Activated CD4-positive, alpha-beta T cell treated with anti-CD3 and anti-CD28 coated beads, Interleukin-2, amount 50 U/mL, for 16 hours (primary cell): ENCODE measurements at regions not wholly inside any gene's neighbourhood (a gene's known extent, or its start where the extent isn't known, plus 50 kb on each side); places are given as distances from the start of the nearest gene placed in this dataset.
"Not testable (repeated sequence)": the region's sequence is repeated elsewhere in the genome, so short reads cannot be mapped to it uniquely, and the experiment has no call there.

Experiments
- DNase-seq: peaks from one replicate; pipeline ENCODE4 v3.0.0-alpha.2; 2020

DNA sequence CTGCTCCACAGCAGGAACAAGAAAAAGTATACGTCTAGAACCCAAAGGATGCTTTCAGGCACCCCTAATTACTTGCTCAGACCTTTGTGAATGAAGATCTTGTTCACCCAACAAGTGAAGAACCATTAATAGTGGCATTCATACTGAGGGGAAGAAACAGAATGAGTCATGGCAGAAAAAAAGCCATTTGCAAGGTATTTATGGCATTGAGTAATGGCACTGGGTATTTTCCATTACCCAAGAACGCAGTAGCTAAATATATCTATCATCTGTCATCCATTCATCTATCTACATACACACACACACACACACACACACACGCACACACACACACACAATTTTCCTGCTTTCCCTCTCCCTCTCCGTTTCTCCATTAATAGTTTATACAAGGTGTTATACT is 56.4 kb upstream of the XIRP2 start:
- DNase-seq, result no peak

DNA sequence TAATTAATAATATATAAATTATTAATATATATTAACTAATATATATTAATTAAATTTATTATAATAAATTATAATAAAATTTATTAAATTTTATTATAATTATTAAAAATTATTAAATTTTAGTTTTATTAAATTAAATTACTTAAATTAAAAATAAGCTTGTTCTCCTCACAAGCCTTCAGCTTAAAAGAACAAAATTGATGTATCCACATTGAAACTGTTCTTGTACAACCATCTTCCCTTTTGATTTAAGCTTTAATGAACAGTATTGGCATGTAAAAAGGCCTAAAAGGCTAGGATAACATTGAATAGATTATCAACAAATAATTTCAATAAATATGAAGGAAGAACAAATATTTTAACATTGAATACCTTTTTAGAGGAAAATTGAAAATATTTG is 62.4 kb upstream of the XIRP2 start:
- DNase-seq, result no peak

DNA sequence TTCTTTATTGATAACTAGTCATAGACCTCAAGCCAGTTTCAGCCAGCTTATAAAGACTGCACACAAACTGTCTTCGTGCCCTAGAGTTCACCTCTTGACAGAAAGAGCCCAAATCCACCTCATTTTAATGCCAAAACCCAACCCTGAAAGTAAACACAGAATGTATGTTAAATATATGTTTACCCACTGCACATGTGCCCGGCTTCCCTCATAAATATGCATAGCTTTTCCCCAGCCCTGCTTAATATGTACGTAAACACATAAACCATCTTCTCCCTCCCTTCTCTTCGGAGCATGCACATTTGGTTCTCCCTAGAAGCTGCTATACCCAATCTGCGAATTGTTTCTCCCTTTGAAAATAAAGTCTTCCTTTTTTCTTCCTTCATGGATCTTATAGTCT is 73.9 kb upstream of the XIRP2 start:
- no peak for DNase-seq

DNA sequence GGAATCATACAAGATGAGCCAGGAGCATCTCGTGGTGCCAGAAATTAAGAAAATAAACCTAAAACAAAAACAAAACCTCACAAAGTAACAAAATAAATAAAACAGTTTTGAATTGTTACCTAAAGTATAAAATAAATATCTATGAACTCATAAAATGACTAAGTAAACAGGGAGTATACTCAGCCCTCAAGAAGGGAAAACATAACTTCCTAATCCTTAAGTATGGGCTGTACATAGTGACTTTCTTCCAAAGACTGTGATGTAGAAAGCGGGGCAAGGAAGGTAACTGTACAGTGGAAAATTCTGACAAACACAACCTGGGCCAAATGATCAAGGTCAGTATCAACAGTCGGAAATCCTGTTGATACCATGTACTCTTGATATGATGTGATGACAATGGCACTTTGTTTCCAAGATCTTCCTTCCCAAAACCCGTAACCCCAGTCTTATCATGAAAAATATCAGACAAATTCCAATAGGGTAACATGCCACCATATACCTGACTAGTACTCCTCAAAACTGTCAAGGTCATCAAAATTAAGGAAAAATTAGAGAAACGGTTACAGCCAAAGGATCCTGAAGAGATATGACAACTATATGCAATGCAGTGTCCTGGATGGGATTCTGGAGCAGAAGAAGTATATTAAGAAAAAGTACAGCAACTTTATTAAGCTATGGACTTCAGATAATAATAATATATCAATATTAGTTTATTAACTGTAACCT is 76.0 kb upstream of the XIRP2 start:
- no peak for DNase-seq

DNA sequence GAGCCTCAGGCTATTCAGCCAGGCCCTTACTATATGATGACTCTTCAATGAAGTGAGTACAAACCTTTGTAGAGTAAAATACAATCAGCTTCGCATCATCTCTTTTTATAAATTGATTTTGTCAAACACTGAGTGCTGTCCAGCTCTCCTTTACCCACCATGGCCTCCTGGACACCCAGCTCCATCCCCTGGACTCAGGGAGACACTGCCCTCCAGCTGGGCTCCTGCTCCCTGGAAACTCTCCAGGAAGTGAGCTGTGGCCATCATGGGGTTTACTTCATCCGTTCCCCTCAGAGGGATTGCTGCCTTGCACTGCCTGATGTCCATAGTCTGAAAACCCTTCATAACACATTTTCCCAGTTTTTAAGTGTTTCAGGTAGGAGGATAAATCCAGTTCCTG is 82.5 kb upstream of the XIRP2 start:
- DNase-seq, result no peak

DNA sequence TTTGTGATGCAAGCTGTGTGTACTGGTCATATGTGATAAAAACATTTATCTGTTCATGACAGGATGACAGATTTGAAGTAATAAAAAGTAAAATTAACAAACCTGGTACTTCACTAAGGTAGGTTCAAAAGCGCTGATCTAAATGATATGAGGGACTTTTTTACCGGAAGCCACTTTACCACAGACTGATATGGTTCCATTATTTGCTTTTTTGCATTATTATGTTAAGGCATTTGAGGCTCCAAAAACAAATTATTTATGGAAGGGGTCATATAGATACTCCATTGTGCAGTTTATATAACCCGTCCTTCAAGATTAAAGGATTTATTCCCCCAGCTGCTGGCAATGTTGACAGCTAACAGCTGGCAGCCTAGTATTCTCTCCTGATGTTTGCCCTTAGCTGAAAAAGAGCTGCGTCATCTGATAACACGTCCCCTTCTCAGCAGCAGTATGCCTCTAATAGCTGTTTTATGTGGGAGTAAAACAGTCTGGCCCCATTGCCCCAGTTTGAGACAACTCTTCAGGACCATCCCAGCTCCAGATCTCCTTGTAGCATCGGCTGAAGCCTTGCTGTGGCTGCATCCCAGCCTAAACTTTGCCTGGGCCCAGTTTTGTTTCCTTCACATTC is 84.8 kb upstream of the XIRP2 start:
- DNase-seq, result no peak

DNA sequence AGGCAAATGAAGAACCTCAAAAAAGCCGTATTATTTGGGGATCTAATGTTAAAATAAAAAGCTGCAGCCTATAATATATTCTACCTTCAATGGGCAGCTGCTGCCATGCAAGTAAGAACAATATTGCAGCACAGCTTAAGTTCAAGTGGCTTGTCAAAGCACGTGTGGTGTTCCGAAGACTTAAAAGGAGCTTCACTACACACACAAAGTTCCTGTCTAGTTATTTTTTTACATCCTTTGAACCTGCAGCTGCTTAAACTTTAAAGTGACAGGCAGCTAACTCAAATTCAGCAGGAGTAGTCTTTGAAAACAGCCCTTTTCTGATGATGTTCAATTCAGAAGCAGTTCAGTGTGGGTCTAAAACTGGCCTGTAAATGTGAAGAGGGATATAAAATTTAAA is 85.8 kb upstream of the XIRP2 start:
- no peak for DNase-seq

DNA sequence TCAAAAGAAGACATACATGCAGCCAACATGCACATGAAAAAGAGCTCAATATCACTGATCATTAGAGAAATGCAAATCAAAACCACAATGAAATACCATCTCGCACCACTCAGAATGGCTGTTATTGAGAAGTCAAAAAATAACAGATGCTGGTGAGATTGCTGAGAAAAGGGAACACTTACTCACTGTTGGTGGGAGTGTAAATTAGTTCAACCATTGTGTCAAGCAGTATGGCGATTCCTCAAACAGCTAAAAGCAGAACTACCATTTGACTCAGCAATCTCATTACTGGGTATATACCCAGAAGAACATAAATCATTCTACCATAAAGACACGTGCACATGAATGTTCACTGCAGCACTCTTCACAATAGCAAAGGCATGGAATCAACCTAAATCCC is 95.5 kb upstream of the XIRP2 start:
- peak; percentile 9 for DNase-seq

DNA sequence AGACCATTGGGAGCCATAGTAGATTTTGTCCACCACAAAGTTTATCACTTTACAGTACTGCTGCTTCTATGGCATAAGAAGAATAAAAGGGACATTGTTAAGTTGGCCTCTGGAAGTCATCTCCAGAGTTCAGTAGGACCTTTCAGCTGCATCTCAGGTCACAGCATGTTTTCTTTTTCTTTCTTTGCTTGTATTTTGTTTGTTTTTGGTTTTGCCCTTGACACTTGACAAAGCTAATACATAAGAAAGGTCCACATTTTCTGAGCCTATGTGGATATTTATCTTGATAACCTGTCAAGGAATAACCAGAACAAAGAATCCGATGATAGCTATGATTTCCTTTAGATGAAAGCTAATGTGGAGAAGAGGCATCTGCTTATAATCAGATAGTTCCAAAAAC is 101.6 kb upstream of the XIRP2 start:
- no peak for DNase-seq

DNA sequence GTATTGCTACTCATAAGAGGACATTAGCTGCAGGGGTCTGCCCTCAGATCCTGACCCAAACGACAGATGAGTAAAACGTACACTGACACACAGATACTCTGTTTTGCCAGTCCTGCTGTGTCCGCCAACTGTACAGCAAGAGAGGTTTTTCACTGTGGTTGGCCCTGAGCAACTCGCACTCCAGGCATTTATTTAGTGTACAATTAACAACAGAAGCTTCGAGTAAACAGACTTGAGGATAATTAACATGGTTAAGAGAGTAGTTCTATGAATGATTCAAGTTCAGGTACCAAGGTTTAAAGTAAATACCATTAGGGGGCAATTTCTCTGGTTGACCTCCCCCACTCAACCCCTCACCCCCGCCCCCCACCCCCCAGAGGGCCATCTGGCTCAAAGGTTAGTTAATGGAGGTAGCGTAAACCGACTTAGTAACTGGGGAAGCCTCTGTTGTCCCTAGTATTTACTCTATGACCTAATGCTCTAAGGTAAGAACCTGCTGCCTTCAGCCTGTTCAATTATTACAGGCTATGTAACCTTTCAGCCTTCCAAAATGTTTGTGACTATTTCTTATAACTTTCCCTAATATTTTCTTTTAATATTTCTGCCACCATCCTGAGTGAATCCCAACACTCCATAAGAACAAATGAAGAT is 103.9 kb upstream of the XIRP2 start:
- DNase-seq, result no peak

DNA sequence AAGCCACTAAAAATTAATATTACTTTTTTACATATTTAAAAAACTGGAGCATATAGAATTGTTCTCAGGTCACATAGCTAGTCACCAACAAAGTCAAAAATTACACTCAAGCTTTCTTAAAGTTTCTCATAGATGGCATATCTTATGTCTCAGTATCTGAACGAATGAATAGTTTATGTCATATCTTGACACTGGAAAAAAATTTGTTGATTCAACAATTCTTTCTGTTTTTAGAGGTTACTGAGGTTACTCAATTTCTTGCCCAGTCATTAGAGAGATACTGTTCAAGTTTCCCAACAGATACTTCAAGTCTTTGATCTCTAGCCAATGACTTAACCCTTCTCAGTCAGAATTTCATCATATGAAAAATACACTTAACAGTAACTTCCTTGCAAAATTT is 113.1 kb upstream of the XIRP2 start:
- DNase-seq, result no peak

DNA sequence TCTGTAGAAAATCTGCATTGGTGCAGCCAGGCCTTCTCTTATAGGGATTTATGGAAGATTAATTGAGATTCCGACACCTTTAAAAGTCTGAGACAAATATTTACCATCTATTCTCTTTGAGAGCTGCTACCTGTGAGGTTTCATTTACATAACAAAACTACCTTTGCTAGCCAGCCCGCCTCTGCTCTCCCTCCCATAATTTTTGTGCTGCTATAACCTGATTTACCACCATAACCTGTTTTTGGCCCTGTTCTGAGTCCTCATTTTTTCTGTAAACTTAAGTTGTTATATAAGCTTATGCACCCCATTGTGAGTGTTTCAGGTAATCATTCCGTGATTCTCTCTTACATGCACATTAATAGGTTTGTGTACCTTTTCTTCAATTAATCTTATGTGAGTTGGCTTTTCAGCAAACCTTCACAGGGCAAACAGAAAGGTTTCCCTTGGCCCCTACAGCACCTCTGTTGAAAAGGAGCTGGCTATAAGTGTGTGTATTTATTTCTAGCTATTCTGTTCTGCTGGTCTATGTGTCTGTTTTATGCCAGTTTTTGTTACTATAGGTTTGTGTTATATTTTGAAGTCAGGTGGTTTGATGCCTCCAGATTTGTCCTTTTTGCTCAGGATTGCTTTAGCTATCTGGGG is 114.9 kb upstream of the XIRP2 start:
- no peak for DNase-seq

DNA sequence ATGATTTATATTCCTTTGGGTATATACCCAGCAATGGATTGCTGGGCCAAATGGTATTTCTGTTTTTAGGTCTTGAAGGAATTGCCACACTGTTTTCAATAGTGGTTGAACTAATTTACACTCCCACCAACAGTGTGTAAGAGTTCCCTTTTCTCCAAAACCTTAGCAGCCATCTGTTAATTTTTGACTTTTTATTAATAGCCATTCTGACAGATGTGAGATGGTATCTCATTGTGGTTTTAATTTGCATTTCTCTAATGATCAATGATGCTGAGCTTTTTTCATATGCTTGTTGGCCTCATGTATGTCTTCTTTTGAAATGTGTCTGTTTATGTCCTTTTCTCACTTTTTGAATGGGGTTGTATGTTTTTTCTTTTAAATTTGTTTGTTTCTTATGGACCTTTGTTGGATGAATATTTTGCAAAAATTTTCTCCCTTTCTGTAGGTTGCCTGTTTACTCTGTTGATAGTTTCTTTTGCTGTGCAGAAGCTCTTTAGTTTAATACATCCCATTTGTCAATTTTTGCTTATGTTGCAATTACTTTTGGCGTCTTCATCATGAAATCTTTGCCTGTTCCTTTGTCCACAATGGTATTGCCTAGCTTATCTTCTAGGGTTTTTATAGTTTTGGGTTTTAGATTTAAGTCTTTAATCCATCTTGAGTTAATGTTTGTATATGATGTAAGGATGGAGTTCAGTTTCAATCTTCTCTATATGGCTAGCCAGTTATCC is 119.7 kb upstream of the XIRP2 start:
- no peak for DNase-seq

DNA sequence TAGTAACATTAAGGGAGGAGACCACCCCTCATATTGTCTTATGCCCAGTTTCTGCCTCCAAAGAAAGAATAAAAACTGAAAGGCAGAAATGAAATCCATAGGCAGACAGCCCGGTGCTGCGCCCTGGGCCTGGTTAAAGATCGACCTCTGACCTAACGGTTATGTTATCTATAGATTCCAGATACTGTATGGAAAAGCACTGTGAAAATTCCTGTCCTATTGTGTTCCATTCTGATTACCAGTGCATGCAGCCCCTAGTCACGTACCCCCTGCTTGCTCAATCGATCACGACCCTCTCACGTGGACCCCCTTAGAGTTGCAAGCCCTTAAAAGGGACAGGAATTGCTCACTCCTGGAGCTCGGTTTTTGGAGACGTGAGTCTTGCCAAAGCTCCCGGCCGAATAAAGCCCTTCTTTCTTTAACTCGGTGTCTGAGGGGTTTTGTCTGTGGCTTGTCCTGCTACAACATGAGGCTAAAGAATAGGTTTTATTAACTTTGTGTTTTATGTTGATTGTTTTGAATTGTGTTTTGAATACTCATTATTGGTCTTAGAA is 121.4 kb upstream of the XIRP2 start:
- DNase-seq, result not testable (repeated sequence)

DNA sequence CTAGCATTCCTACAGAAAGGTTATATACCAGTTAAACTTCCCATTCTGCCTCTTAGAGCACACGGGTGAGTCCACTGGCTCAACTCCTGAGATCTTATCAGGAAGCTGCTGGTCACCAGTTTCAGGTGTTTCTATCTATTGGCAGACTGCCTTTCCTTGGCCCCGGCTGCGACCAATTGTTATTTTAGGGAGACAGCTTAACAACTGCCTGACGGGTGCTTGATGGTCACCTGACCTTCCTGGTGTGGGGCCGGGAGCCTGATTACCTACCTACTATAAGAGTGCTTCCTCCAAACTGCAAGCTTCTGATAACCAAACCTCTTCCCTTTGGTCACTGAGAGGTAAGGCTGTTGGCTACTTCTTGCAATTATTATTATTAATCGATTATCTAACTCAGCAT is 122.1 kb upstream of the XIRP2 start:
- DNase-seq, result no peak

DNA sequence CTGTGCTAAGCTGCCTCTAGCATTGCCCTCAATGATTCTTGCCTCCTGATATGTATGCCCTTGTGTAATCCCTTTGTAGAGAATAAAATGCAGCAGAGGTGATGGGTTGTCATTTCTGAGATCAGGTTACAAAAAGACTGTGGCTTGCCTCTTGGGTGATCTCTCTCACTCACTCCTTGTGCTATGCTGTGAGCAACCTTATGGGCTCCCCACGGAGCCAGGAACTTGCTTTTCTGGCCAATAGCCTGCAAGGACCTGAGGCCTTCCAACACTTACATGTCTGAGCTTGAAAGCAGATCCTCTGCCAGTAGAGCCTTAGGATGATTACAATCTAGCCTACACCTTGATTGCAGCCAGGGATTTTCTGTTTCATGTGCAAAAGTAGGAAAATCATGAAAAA is 123.1 kb upstream of the XIRP2 start:
- no peak for DNase-seq

DNA sequence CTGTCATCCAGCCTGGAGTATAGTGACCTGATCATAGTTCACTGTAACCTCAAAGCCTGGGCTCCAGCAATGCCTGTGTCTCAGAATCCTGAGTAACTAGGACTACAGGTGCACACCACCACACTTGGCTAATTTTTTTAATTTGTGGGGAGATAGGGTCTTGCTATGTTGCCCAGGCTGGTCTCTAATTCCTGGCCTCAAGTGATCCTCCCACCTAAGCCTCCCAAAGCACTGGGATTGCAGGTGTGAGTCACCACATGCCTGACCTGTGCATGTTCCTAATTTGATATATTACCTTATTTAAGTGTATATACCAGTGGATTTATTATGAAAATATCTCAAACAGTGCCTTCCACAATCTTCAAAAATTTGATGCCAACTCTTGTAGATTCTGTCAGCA is 123.6 kb upstream of the XIRP2 start:
- DNase-seq, result no peak

DNA sequence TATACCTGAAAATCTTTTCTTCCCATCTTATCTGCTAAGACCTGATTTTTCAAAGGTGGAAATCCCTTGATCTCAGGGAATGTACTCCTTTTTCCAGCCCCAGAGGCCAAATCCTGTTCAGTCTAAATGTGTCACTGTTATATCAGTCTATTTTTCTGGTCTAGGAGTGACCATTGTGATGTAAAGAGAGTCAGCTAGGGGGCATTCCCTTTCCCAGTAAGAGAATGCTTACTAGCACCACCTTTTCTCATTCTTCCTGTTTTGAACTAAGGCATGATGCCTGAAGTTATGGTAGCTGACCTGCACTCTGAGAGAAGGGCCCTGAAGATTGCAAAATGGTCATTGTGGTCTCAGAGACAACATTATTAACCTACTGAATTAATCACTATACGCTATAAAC is 124.1 kb upstream of the XIRP2 start:
- DNase-seq, result no peak

DNA sequence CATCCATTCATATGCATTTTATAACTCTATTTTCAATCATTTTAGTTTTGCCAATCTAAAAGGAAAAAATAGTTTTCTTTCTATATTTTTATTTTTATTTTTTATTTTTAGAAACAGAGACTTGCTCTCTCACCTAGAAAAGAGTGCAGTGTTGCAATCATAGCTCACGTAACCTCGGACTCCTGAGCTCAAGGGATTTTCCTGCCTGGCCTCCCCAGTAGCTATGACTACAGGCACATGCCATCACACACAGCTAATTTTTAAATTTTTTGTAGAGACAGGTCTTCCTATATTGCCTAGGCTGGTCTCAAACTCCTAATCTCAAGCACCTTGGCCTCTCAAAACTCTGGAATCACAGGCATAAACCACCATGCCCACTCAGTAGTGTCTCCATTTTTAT is 125.5 kb upstream of the XIRP2 start:
- DNase-seq, result no peak

DNA sequence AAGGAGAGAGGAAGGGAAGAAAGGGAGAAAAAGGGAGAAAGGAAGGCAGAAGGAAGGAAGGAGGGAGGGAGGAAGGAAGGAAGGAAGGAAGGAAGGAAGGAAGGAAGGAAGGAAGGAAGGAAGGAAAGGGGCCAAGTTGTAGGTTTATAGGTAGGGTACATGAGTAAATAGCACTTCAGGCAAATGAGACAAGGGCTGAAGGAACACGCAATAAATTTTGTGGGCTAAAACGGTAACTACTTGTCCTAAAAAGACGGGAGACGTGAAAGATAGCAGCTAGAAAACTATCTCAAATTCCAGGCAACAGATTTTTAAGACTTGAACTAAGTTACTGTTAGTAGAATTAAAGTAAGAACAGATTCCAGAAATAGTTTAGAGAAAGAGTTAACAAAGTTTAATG is 129.3 kb upstream of the XIRP2 start:
- DNase-seq, result no peak

DNA sequence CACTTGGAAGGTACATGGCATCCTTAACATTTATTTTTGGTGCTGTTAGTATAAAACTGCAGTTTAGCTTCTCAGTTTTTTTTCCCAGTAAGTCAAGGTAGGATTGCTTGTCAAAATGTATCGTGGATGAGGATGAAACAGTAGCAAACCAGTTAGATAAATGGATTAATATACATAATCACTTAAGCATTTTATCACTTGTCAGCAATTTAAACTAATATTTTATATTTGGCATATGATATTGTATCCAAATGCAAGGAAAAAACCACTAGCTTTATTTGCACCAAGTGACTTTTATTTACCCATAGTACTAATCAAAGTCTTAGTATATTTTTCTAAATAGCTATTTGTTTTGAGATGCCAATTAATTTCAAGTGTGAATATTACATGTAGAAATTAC is 137.7 kb upstream of the XIRP2 start:
- no peak for DNase-seq

DNA sequence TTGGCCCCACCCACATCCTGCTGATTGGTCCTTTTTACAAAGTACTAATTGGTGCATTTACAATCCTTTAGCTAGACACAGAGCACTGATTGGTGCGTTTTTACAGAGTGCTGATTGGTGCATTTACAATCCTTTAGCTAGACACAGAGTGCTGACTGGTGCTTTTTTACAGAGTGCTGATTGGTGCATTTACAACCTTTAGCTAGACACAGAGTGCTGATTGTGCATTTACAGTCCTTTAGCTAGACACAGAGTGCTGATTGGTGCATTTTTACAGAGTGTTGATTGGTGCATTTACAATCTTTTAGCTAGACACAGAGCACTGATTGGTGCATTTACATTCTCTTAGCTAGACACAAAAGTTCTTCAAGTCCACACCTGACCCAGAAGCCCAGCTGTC is 144.2 kb upstream of the XIRP2 start:
- not testable (repeated sequence) for DNase-seq

DNA sequence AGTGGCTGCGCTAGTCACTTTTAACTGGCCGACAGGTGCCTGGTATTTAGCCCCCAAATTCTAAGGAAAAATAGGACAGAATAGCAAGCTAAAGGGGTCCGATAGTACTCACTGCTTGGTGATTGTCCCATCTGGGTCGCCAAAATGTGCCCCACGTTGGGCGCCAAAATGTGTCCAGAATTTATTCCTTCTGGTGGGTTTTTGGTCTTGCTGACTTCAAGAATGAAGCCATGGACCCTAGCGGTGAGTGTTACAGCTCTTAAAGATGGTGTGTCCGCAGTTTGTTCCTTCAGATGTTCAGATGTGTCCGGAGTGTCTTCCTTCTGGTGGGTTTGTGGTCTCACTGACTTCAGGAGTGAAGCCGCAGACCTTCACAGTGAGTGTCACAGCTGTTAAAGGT is 144.8 kb upstream of the XIRP2 start:
- not testable (repeated sequence) for DNase-seq
